Activated T-cell treated with anti-CD3 and anti-CD28 coated beads for 4 hours (primary cell): ENCODE measurements at regions not wholly inside any gene's neighbourhood (a gene's known extent, or its start where the extent isn't known, plus 50 kb on each side); places are given as distances from the start of the nearest gene placed in this dataset.

Experiments
- DNase-seq: peaks from one replicate; pipeline ENCODE4 v3.0.0-alpha.2; 2020

DNA sequence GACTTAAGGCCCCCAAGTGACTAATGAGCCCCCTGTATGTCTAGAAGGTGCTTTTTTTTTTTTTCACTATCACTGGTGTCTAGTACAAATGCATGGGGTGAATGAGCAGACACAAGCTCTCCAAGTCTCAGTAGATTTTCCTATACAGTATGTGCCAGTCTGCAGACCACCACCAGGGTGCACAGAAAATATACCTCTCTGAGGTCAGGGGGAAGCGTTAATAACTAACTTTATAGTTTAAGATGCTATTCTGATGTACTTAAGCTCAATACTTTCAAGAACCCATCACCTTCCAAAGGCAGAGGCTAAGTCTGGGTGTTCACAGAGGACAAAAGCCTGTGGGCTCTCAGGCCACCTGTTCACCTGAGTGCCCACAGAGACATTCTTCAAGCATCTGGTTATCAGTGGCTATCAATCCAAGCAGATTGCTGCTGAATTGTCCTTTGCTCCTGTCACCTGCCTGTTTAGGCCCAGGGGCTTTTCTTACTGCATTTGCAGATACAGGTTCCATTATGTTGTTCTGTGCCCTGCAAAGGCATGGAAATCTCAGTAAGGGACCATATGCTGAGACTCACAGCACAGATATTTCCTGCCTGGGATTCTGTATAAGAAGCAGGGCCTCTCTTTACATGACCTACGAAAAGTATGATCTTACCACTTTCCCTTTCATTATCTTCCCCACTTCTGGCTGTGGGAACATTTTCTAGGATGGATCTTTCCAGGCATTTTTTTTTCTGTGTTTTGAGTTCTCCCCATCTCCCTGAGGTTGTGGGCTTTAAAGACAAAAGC lies 534.6 kb downstream of the TNS1 start:
- DNase-seq, result no peak

DNA sequence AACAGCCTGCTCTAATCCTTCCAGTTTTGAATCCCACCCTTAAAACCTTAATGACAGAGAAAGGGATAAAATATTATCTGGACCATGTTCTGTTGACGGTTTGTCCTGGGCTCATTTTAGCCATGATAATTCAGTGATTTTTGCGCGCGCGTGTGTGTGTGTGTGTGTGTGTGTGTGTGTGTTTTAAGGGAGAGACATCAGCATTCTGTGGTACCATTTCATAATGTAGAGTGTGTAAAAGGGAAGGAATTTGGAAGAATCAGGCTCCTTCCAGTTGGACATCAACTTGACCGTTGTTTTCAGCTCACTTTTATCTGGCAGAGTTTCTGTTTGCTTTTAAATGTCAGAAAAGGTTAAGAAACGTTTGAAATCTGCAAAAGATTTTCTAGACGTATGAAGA lies 535.5 kb downstream of the TNS1 start:
- DNase-seq, result no peak

DNA sequence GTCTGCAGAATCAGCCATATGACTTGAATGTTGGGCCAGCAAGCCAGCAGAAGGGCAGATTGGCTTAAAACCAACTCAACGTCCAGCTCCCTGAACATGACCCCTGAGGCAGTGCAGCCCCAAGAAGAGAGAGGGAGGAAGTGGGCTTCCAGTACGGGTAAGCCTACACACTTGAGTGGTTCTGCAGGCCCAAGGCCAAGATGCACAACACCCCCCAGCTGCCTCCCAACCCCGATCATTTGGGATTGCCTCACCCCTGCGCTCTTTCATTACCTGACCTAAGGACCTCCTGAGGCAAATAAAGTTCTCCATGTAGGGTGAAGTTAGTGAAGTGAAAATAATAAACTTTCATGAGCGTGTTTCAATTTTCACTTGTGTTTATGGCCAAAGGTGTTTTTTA lies 536.0 kb downstream of the TNS1 start:
- no peak for DNase-seq

DNA sequence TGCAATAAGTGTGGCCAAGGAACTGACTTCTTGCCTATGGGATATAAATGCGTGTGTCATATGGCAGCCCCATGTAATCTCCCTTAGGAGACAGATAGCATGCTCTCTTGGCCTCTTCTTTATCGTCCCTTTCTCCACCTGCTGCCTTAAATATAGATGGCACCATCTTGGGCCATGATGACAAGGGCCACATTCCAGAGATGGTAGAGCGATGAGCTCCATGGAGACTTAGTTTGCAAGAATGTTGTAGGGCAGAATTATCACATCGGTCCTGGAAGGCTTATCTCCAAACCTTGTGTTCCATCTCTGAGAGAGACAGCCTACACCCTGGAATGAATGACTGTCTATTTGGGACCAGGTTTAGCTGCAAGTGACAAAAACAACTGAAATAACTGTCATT lies 536.7 kb downstream of the TNS1 start:
- DNase-seq, result no peak

DNA sequence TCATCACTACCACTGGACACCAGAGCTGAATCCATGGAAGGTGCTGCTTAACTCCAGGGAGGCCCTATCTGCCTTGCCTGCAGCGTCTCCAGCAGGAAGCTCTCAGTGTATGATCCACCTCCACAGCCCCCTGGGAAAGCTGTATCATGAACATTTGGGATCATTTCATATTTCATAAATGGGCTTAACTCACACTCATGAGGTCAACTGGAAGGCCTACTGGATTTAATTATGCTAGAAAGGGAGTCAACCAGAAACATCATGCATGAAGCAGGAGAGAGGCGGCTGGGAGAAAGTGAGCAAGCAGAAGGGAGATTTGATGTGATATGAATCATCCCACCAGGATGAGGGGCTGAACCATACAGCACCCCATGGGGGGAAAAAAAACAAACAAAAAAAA lies 537.7 kb downstream of the TNS1 start:
- no peak for DNase-seq

DNA sequence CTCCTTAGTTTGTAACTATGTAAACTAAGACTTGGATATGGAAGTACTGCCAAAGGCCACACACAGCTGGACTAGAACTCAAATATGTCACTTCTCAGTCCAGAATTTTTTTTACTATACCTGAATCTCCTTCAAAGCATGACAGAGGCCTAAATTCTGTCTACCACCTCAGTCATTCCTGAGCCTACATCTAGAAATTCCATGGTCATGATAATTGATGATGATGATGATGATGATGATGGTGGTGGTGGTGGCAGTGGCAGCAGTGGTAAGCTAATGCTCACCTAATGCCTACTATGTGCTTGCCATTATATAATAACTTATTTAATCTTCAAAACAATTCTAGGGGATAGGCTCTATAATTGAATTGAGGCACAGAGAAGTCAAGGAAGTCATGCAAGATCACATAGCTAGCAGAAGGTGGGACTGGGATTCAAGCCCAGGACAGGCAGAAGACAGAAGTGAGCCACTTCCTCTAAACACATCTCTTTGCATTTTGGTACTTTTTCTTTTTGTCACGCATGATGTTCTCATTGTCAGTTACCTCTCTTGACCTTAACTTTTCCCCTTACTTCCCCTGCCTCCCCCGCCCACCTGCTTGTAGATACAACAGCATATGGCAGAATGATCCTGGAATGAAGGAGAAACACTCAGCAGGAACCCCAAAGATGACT lies 539.3 kb downstream of the TNS1 start:
- DNase-seq, result no peak

DNA sequence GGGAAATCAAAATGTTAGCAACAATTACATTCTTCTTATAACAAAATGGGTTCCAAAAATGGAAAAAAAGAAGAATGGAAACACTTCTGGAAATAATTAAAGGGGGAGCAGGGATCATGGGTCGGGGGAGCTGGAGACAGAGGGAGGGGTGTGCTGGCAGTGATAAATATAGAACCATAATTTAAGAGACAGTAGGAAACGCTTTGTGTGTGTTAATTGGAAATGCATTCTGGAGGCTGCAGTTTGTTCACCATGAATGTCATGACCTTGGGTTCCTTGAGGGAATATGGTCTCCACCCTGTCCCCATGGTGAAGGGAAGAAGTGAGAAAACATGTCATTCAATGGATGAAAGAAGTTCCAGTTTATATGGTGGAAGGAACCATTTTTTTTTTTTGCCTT lies 540.7 kb downstream of the TNS1 start:
- DNase-seq, result no peak

DNA sequence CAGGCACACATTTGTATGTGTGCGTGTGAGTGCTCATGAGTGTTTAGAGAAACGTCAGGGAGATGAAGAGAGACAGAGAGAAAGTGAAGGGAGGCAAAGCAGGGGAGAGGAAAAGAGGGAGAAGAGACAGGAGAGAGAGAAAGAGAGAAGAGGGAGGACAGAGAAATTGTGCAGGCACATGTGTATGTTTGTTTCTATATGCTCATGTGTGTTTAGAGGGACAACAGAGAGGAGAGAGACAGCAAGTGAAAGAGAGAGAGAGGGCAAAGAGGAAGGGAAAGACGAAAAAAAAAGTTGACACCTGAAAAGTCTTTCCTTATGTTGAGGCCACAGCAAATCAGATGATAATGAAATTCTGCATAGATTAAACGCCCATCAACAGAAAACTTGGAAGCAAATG lies 541.1 kb downstream of the TNS1 start:
- no peak for DNase-seq

DNA sequence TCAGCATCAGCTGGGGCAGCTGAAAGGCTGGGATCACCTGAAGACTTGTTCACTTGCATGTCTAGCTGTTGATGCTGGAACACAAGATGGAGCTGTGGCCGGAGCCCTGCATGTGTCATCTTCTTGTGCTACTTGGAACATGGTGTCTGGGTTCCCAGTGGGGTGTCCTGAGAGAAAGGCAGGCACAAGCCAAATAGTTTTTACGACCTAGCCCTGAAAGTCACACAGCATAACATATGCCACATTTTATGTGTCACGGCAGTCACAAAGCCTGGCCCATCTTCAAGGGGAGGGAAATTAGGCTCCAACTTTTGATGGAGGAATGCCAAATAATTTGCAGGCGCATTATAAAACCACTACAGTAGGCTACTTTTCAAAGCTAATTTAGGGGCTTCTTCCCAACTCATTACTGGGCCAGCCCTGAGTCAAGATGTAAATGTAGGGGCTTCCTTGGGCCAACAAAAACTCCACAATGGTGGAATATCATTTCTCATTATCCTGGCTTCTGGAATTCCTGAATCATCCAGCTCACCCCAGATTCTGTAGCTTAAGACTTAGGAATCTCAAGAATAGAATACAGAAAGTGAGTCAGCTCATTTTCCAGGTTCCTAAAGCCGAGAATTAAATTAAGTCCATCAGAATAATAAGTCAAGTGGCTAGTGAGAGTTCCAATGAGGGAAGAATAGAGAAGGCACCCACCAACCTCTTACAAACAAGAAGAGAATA lies 543.0 kb downstream of the TNS1 start:
- DNase-seq, result no peak

DNA sequence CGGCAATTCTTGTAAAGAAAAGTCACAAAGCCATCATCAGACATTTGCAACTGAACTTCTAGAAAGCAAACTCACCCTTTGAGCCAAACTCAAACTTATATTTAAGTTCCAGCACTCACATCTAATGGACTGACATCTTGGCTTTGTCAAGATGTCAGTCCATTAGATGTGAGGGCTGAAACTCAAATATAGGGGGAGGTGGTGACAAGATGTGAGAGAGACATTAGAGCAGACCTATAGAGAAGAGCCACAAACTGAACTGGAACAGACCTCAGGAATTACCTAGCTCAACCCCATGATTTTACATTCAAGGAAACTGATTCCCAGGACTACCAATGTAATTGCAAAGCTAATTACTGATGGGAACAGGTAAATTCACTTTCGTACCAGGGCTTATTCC lies 543.8 kb downstream of the TNS1 start:
- no peak for DNase-seq

DNA sequence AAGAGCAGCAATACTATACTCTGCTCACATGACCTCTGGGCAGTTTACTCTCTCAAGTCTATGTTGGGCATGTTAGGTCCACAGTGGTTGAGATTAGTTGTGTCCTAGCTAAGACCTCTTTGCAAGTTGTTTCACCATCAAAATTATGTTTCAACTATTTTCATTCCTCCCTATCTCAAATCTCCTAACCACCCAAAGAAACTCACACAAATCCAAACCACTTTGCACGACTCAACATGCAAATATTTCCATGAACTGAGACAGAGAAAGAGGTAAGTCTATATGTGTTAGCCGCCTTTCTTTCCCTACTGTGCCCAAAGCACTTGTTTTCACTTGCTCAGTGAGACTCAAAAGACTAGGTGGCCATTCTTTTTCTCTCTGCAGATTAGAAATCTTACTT lies 546.8 kb downstream of the TNS1 start:
- DNase-seq, result no peak

DNA sequence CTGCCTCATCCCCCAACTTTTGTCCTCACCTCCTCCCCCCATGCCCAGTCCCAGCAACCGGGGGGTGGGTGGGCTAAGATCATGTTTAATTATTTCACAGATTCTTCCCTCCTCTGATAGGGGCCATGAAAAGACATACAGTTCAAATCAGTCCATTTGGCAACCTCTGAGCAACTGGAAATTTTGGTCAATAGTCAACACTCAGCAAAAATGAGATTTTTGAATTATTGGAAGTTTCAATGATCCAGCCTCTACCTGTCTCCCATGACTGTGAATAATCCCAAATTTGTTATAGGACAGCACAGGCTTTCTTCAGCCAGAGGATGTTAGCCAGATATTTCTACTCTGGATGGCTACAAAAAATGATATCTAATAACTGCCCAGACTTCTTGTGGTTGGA lies 549.9 kb downstream of the TNS1 start:
- no peak for DNase-seq

DNA sequence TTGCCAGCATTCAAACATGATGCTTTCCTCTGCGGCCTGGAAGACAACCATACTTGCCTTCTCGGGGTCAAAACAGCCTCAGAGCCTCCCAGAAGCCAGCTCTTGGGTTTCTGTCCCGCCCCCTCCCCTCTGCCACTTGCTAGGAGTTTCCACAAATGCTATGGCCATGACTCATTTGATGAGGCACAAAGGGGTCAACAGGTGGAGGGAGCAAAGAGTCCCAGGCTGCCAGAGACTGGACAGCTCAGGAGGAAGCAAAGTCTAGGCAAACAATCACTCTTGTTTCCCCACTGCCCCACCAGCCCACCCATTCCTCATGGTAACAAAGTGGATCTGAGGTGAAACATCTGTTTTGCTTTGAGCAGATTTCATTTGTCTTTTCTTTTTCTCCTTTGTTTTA lies 551.1 kb downstream of the TNS1 start:
- no peak for DNase-seq

DNA sequence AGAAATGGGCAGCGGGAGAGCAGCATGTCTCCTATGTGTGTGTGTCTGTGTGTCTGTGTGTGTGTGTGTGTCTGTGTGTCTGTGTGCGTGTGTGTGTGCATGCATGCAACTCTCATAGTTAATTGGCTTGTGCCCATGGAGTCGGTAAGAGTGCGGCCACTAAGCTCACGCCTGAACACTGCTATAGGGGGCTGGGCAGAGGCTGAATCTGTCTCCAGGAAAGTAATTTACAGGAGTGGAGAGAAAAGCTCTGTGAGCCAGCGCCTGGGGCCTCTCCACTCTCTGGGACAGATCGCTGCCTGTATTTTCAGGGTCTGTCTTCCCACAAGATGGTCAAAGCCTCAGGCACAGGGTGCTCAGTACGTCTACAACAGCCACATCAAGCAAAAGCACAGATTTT lies 553.4 kb downstream of the TNS1 start:
- no peak for DNase-seq

DNA sequence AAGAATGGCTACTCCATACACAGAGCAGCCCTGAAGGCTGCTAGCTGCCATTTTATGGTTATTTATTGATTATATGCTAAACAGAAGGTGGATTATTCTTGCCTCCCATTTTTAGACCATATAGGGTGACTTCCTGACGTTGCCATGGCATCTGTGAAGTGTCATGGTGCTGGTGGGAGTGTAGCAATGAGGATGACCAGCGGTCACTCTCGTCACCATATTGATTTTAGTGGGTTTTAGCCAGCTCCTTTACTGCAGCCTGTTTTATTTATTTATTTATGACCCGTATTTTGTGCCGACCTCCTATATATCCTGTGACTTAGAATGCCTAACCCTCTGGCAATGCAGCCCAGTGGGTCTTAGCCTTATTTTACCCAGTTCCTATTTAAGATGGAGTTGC lies 553.9 kb downstream of the TNS1 start:
- no peak for DNase-seq

DNA sequence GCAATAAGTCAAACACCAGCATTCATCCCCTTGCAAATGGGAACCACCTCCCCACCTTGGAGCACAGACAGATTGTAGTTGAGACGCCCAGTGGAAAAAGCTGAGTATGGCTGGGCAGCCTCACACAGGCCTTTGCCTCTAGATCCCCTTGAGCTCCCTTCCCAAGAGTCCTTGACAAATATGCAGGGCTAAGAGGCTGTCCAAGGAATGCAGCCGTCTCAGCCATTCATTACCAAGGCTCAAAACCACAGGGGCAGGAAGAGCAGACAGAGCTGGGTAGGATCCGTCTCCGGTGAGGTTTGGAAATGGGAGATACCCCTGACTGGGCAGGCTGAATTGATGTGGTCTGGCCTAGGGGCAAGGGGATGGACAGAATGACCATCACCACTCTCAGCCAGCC lies 557.1 kb downstream of the TNS1 start:
- DNase-seq, result no peak

DNA sequence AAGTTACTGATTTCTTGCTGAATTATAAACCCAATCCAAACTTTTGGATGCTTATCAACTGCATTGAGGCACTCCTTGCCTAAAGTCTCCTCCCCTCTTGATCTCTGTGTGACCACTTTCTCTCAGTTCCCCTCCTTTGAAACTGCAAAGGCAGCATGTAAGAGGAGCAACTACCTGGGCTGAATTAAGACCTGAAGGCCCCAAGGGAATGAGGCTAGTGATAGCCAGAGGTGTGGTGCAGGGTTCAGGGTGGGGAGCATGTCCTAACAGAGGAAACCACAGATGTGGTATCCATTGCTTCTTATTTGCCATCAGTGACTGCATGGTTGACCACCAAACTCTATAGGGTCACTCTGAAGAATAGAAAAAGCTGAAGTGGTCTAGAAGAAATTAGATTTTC lies 557.9 kb downstream of the TNS1 start:
- DNase-seq, result no peak

DNA sequence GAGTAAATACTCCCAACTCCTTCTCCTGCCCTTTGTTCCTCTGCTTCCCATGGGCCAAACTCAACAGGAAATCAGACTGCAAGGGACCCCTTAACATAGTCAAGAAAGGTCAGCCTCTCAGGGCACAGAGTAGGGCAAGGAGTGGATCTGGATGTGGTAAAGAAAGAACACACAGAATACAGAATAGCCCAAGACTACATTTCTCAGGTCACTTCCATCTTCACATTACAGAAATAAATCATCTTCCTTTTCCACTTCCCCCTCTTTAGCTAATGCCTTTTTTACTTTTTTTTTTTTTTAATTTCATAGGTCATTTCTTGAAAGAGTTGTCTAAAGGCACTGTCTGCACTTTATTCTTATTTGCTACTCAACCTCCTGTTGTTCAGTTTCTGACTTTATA lies 558.3 kb downstream of the TNS1 start:
- no peak for DNase-seq

DNA sequence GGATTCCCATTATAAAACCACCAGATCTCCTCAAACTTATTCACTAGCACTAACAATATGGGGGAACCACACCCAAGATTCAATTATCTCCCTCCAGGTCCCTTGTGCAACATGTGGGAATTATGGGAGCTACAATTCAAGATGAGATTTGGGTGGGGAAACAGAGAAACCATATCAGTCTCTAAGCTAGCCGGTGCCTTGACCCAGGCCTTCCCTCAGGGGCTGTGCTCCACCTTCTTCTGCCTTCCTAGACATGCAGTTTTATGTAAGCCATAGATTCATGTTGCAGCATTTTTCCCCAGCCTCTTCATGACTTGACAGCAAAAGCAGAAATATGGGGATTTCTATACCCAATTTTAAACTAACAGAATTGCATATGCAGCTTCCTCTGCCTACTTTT lies 559.2 kb downstream of the TNS1 start:
- no peak for DNase-seq

DNA sequence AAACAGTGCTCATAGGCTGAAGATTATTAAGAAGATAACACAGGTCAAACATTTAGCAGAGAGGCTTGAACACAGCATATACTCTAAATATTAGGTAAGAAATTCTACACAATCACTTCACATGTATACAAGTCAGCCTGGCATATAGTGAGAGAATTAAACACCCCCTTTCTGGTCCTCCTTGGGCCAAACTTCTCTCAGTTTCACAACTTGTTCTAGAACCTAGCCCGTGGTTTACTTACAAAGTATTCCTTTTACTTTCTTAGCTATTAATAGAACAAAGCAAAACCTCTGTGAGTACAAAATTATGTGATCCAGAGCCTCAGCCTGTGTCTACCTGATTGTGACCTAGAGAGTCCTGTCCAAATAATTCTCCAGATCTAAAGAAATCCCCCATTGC lies 562.8 kb downstream of the TNS1 start:
- DNase-seq, result no peak

DNA sequence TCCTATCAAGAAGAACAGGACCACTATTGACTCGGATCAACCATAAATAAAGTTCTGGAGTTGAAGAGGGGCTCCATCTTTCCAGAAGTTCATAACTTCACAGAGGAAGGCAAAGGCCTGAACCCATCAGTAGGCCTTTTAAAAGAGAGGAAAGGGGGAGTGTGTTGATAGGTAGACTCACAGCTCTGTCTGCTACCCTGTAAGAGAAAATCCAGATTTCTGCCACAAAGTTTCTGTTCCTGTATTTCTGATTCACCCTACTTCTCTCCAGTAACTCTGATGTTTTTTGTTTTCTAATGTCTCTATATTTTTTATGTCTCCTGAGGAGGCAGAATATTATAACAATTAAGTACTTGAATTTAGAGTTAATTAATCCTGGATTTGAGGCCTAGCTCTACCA lies 564.0 kb downstream of the TNS1 start:
- no peak for DNase-seq

DNA sequence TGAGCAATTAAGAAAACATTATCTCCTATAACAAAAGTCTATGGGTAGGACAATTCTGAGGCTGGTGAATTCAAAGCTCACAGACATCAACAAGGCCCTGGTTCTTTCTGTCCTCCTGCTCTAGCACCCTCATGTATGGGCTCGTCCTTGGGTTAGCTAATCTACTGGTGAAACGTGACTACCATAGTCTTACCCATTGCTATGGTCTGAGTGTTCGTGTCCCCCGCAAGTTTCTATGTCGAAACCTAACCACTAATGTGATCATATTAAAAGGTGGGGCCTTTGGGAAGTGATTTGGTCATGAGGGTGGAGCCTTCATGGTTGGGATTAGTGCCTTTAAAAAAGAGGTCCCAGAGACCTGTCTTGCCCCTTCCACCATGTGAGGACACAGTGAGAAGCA lies 564.7 kb downstream of the TNS1 start:
- no peak for DNase-seq

DNA sequence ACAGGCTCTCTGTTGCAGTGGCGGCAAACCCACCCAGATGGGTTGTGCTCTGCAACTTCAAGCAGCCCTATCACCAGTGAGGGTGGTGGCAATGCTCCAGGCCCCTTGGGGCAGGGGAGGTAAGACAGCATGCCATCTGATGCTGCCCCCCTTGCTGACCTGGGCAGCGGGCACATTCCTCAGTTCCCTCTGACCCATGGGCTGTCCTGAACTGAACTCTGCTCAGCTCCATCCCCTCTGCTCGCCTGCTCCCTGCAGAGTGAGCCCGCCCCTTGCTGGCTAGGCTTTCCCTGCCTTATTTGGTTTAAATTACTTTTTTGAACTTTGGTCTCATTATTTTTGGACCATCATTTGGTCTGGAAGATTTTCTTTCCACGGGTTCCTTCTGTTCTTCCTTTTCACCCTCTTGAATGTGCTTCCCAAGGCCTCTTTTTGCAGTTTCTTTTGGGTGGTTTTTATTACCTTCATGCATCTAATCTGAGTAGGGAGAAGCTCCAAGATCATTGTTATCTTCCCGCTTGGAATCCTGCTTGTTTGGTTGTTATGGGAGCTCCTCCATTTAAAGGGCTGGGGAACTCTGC lies 565.4 kb downstream of the TNS1 start:
- DNase-seq, result no peak

DNA sequence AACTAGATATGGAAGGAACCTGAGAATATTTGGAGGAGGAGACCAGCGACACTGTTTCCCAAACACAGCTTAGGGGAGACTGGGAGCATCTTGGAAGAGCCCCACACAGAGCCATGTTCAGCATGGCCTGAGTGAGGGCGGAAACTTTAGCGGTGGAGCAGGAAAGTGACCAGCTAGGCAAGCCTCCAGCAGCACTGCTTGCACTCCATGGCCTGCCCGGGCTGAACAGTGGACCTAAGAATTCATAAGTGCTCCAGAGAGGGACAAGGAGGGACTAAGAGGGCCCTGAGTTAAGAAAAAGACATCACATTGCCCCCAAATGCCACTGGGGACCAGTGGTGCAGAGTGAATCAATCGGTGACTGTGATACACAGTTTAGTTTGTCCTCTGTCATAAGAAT lies 566.4 kb downstream of the TNS1 start:
- no peak for DNase-seq
